Sigmoid colon (tissue), 4 donors: ENCODE measurements at regions not wholly inside any gene's neighbourhood (a gene's known extent, or its start where the extent isn't known, plus 50 kb on each side); places are given as distances from the start of the nearest gene placed in this dataset.

Source experiments
- POLR2A ChIP-seq, 2 donors: fragments of 450-650 bp; IDR thresholded peaks; one replicate each; pipeline ENCODE4 v1.6.1; 2016; ENCODE audit warnings: antibody characterized with exemption in 2 of 2, mild to moderate bottlenecking in 2 of 2, moderate library complexity in 2 of 2
- POLR2AphosphoS5 ChIP-seq, 4 donors: sonication (generic); formaldehyde crosslinking; IDR thresholded peaks; one replicate each; pipeline ENCODE4 v1.6.1; 2017; ENCODE audit warnings: antibody characterized with exemption in 4 of 4
- TF ChIP-seq, protein P1 (sequence below), 4 experiments: fragments of 450-650 bp in 3 of 4; fragments of 200-600 bp in 1 of 4; IDR thresholded peaks; one replicate each; pipeline ENCODE4 v1.5.1; 2016 to 2019; ENCODE audit warnings: antibody characterized with exemption in 4 of 4, mild to moderate bottlenecking in 3 of 4, moderate library complexity in 2 of 4

DNA sequence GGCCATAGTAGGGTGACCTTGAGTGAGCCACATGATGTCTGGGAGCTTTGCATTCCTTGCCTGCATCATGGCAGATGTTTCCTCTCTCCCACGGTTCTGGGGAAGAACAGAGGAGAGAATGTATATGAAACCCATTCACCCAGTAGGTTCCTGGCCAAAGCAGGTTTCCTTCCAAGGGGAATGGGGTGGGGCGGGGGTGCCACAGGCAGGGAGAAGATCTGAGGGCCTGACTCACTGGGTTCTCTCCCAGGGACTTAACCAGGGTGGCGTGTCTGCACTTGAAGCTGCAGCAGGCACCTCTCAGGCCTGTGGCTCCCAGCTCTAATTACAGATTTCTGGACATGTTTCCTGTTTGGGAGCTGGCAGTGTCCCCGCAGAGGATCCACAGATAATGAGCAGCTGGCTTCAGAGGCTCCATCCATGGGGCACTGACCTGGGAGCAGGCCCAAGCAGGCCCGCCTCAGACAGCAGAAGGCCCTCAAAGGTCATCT is 50.2 kb upstream of the ZMIZ1 start:
- TF ChIP-seq POLR2AphosphoS5 (IDR thresholded peaks at IDR 0.05): no peak
- TF ChIP-seq, protein P1, sequence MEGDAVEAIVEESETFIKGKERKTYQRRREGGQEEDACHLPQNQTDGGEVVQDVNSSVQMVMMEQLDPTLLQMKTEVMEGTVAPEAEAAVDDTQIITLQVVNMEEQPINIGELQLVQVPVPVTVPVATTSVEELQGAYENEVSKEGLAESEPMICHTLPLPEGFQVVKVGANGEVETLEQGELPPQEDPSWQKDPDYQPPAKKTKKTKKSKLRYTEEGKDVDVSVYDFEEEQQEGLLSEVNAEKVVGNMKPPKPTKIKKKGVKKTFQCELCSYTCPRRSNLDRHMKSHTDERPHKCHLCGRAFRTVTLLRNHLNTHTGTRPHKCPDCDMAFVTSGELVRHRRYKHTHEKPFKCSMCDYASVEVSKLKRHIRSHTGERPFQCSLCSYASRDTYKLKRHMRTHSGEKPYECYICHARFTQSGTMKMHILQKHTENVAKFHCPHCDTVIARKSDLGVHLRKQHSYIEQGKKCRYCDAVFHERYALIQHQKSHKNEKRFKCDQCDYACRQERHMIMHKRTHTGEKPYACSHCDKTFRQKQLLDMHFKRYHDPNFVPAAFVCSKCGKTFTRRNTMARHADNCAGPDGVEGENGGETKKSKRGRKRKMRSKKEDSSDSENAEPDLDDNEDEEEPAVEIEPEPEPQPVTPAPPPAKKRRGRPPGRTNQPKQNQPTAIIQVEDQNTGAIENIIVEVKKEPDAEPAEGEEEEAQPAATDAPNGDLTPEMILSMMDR (IDR thresholded peaks at IDR 0.05): no peak
- TF ChIP-seq POLR2A (IDR thresholded peaks at IDR 0.05): no peak
